GM18505 (cell line): ENCODE measurements at regions not wholly inside any gene's neighbourhood (a gene's known extent, or its start where the extent isn't known, plus 50 kb on each side); places are given as distances from the start of the nearest gene placed in this dataset.
"Not testable (repeated sequence)": the region's sequence is repeated elsewhere in the genome, so short reads cannot be mapped to it uniquely, and the experiment has no call there.

Source experiments
- ATAC-seq: cut with Tn5 transposase; IDR thresholded peaks from one replicate; pipeline ENCODE4 v1.9.1; 2021; ENCODE audit not compliant: unreplicated experiment
- POLR2A ChIP-seq: IDR thresholded peaks from 4 replicates; pipeline ENCODE4 v1.6.1; 2011; ENCODE audit warnings: borderline replicate concordance; ENCODE audit not compliant: insufficient read depth, insufficient read length; ENCODE audit errors: extremely low read depth

DNA sequence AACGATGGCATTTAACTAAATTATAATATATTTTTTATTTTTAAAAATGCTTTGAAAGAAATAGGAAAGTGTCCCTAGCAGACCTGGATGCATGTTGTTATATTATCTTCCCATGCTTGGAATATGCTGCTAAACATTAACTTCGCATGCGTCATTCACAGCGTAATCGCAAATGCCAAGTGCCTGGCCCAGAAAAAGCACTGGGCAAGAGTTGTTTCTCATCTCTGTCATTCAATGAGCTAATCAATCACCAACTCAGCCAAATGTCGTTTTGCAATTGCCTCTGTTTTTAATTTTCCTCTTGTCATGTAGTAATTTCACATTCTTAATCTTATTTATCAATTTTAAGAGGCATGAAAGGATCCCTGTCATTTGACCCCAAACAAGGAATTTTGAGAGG, 1421.9 kb downstream of the BRD1 start:
- ATAC-seq, result no peak
- TF ChIP-seq POLR2A, result no peak

DNA sequence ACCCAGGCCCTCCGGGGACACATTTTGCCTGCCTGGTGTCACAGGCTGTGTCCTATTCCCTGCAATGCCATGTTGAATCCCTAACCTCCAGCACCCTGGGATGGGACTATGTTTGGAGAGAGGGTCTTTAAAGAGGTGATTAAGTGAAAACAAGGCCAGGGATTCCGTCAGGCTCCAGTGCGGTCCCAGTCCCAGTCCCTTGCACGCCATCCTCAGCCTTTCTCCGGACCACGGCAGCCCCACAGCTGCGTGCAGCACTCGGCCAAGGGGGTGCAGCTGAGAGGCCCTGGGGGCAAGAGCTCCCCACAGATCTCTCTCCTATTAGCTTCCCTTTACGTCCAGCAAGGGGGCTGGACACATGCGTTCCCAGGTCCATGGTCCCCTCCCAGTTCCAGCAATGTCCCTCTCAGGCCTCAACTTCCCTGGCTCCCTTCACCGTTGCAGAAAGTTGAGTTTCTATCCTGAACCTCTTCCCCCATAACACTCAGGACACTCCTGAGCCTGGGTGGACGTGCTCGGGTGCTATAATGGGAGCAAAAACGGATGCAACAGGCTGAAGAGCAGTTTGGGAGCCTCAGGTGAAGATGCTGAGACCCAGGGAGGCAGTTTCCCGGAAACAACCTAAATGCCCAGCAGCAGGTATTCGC, 1422.7 kb downstream of the BRD1 start:
- no peak for ATAC-seq
- no peak for TF ChIP-seq POLR2A

DNA sequence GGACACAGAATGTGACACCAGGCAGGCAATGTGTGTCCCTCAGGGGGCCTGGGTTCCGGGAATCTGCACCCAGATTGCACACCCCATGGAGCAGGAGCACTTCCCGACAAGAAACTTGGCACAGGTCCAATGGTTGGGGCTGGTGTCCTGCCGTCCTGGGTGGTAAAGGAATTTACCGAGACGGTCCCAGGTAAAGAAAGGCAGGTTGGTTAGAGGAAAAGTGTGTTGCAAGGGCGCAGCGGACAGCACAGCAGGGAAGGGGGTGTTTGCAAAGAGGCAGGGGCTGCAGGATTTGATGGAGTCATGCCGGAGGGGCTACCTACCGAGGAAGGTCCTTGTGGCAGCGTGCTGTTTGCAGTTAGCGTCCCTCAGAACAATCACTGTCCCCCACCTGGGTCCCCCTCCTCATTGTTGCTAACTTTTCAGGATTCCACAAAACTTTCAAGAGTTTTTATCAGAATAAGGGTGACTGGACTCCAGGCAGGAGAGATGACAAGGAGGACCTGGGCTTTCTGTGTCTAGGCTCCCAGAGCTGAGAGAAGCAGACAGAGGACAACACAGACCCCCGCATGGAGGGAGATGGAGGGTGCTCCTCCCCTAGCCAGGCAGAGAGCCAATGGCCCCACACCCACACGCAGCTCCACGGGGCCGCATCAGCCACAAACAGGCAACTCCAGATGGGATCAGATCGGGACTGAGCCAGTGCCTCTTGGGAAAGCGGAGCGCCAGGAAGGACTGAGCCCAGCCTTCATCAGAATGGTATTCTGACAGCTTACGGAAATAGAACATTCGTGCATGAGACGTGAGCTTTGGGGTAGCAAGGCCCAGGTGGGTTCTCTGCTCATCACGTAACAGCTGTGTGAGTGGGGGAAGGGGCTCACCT, 1423.9 kb downstream of the BRD1 start:
- ATAC-seq, result no peak
- TF ChIP-seq POLR2A, result no peak

DNA sequence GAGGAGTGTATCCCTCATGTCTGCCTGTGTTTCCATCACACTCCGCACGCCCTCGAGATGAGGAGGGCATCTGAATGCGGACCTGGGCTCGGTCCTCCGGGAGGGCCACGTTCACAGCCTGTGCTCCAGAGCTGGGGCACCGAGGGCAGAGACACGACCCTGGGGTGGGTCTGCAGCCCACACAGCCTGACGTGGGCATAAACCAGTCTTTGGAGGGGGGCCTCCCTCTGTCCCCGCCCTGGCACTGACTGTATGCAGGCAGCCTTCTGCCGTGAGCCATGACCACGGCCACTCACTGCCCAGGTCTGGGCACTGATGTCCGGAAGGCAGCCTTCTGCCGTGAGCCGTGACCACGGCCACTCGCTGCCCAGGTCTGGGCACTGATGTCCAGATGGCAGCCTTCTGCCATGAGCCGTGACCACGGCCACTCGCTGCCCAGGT, 1425.1 kb downstream of the BRD1 start:
- no peak for ATAC-seq
- TF ChIP-seq POLR2A, result no peak

DNA sequence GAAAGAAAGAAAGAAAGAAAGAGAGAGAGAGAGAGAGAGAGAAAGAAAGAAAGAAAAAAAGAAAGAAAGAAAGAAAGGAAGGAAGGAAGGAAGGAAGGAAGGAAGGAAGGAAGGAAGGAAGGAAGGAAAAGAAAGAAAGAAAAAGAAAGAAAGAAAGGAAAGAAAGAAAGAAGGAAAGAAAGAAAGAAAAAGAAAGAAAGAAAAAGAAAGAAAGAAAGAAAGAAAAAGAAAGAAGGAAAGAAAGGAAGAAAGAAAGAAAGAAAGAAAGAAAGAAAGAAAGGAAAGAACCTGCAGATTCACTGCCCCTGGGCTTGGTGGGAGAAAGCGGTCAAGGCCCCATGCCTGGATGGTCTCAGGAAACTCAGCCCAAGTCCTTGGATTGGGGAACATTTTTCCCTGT, 1426.2 kb downstream of the BRD1 start:
- not testable (repeated sequence) for ATAC-seq

DNA sequence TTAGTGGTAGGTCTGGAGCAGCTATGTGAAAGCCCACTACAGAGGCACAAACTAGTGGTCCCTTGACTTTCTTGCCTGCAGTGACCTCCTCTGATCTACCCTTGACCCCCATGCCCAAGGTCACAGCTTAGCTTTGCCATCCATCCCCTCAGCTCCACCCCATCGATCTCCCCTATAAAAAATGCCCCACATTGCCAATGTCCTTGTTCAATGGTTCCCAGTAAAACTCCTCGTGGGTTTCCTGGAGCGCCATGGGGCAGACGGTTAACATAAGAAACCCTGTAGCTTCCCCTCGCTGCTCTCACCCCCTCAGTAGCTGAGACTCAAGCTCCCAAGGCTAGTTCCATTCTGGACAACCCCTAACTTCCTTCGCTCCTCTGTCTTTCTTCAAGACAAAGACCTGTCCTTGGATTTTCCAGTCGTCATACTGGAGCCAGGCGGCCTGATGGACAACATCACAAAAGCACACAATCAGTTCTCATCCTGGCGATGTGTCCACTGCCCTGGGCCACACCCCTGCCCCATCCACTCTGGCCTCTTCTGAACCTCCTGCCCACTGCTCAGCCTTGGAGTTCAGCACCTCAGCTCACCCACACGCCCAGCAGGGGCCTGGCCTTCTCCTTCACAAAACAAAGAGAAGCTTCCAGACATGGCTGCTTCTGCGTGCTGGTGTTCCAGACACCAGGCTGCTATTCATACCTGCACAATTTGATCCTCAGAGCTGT, 1429.3 kb downstream of the BRD1 start:
- no peak for TF ChIP-seq POLR2A
- ATAC-seq, result no peak

DNA sequence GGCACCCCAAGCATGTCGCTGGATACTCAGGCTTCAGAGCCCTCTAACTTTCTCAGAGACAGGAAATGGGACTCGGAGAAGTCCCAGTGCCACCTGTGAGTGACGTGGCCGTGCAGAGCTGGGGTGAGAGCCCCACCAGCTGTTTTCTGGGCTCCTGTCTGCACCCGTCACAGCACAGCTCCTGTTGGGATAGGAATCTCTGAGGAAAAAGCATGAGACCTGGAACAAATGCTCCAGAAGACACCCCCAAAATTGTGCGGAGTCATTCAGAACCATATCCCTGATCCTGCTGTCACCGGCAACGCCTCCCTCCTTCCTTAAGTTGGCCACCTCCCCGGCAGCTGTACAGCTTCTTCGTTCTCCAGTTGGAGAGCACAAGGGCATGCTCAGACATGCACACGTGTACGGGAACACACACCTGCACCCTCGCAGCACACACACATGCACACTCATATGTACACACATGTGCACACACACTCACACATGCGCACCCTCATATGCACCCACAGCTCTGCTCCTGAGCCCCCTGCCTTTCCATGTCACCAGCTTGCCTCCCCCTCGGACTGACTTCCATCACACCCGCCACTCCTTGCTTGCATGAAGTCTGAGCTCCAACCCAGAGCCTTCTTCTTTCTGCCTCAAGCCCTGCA, 1430.0 kb downstream of the BRD1 start:
- no peak for ATAC-seq
- TF ChIP-seq POLR2A, result no peak

DNA sequence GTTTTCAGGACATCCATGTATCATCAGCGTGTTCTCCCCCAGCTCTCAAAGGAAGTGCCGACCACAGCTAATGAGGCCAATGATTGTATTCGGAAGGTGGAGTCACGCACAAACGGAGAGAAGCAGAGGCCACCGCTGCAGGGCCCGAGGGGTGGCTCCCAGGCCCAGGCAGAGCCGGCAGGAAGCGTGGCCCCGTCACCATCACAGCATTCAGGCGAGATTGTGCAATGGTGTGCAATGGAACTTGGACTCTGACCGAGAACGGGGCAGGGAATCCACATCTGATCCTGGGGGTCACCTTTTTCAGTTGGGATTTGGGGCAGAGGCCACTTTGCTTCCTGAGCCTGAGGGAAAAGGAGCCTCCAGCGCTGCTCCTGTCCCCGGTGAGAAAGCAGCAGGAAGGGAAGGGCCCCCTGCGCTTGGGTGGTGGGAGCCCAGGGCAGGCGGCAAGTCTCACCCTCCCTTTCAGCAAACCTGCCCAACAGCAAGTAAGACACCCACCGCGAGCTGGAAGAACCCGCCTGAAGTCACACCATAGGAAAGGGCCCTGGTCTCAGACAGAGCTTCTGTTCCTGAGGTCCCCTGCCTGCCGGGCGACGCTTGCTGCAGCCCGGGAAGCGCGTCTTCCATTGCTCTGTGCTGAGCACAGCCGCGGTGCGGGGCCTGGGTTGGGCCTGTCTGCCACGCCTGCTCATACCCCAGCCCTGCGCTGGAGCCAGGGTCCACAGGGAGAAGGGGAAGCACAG, 1430.7 kb downstream of the BRD1 start:
- TF ChIP-seq POLR2A, result no peak
- no peak for ATAC-seq

DNA sequence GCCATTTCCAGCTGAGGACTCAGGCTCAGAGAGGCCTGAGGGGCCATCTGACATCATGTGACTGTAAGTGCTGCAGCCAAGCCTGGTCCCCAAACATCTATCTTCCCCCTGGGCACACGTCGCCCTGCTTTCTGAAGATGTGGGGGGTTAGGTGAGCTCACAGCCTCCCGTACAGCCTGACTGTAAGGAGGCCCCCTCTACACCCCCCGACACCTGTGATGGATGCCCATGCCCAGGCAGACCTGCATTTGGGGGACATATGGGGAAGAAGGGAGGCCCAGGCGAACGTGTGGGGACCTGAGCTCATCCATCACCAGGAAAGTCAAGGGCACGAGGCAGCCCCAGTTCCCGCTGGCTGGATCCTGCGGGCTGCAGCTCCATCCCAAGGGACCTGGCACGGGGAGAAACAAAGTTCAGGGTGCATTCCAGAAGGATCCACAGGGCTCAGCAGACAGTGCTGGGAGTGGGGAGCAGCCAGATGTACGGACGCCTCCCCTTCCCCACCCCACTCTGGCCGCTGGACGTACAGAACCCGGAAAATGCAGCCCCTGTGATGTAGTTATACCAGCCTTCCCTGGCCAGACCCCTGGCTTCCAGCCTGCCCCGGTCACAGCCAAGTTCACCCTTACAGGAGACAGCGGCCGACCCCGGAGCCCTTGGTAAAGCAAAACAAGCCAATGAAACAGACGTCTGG, 1431.4 kb downstream of the BRD1 start:
- TF ChIP-seq POLR2A, result no peak
- ATAC-seq, result no peak

DNA sequence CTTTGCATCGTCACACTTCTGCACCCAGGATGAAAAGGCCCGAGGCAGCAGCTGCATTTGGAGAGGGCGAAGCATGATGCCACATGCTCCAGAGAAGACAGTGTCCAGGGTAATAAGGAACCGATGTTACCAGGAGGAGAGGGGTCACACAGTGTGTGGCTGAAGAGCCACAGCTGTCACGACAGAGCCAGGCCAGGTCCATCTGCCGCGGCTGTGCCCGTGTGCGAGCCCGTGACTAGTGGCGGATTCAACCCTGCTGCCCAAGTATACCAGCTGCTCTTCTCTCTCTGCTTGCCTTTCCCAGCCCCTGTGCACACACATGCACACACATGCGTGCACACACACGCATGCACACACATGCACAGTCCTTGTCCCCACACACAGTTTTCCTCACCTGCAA, 1432.5 kb downstream of the BRD1 start:
- TF ChIP-seq POLR2A, result no peak
- no peak for ATAC-seq

DNA sequence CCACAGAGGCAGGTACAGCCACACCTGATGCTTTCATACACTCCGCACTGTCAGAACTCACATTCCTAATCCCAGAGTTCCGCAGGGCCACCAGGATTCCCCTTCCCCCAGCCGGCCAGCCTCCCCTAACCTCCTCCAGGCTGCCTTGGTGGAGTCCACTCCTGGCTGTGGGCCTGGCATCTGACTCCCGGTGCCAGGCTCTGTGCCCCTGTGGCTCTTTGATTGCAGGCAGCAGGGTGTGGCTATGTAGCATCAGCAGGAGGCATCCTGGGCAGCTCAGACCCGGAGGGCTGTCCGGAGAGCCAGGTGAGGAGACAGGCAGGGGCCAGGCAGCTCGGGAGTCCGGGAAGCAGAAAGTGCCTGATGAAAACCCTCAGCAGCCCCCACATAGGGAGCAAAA, 1432.9 kb downstream of the BRD1 start:
- no peak for TF ChIP-seq POLR2A
- no peak for ATAC-seq

DNA sequence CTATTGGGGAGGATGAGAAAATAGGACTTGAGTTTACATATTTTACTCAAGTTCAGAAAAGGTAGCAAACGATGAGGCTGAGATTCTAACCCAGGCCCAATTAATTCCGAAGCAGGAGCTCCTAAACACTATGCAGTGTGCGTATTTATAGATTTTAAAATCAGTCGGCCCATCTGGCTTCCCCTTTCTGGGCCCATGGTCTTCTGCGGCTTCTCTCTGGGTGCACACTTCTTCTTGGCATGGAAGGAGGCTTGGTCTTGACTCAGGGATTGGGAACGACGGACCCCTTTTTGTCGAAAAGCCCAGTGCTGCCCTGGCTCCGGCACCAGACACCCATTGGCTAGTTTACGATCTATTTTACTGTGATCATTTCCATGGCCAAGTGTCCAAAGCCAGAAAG, 1433.8 kb downstream of the BRD1 start:
- no peak for TF ChIP-seq POLR2A
- ATAC-seq, result no peak
